ENCODE measurements at regions not wholly inside any gene's neighbourhood (a gene's known extent, or its start where the extent isn't known, plus 50 kb on each side); places are given as distances from the start of the nearest gene placed in this dataset.

DNA sequence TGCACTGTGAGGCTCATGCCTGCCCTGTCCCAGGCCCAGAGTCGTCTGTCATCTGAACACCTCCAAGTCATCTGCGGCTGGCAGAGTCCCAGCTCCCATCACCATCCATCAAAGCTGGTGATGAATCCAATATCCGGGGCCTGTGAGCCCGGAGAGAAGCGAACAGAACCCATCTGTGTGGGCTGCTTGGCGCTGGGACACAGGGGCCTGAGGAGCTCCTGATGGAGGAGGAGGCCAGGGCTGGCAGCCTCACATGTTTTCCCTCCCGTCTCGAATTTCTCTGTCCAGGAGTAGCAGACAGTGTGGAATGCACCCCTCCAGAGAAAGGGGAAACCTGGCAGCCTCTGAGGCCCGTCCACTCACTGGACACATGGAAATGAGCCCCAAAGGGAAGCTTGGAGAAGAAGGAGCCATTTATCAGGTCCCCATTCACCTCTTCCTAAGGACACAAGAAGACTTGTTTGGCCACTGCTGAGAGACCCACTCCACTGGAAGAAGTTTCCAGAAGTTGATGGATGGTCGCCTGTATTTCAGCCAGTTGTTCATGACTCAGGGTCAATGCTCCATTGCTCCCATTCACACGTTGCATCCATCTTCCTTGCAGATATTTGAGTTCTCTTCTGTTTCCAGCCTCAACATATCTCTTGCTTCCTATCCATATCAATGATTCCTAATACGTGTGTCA lies 307.5 kb upstream of the SULF2 start (continued):
- no peak for TF ChIP-seq JAZF1 (CRISPR knock-in tag; IDR thresholded peaks at IDR 0.05)
- no peak for TF ChIP-seq ZNF263 (CRISPR knock-in tag; IDR thresholded peaks at IDR 0.05; ENCODE audit: low read depth)
- TF ChIP-seq, protein P1, sequence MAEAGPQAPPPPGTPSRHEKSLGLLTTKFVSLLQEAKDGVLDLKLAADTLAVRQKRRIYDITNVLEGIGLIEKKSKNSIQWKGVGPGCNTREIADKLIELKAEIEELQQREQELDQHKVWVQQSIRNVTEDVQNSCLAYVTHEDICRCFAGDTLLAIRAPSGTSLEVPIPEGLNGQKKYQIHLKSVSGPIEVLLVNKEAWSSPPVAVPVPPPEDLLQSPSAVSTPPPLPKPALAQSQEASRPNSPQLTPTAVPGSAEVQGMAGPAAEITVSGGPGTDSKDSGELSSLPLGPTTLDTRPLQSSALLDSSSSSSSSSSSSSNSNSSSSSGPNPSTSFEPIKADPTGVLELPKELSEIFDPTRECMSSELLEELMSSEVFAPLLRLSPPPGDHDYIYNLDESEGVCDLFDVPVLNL (CRISPR knock-in tag; IDR thresholded peaks at IDR 0.05; ENCODE audit: borderline replicate concordance, low read depth): no peak
- TF ChIP-seq, protein P2, sequence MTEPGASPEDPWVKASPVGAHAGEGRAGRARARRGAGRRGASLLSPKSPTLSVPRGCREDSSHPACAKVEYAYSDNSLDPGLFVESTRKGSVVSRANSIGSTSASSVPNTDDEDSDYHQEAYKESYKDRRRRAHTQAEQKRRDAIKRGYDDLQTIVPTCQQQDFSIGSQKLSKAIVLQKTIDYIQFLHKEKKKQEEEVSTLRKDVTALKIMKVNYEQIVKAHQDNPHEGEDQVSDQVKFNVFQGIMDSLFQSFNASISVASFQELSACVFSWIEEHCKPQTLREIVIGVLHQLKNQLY (CRISPR knock-in tag; IDR thresholded peaks at IDR 0.05): no peak
- TF ChIP-seq NFE2L1 (CRISPR knock-in tag; IDR thresholded peaks at IDR 0.05): no peak
- TF ChIP-seq GTF2I (CRISPR knock-in tag; conservative IDR thresholded peaks at IDR 0.05): no peak
- no peak for TF ChIP-seq ZNF219 (CRISPR knock-in tag; IDR thresholded peaks at IDR 0.05; ENCODE audit: borderline replicate concordance)
- TF ChIP-seq FOXK1 (CRISPR knock-in tag; IDR thresholded peaks at IDR 0.05): no peak
- TF ChIP-seq, protein P3, sequence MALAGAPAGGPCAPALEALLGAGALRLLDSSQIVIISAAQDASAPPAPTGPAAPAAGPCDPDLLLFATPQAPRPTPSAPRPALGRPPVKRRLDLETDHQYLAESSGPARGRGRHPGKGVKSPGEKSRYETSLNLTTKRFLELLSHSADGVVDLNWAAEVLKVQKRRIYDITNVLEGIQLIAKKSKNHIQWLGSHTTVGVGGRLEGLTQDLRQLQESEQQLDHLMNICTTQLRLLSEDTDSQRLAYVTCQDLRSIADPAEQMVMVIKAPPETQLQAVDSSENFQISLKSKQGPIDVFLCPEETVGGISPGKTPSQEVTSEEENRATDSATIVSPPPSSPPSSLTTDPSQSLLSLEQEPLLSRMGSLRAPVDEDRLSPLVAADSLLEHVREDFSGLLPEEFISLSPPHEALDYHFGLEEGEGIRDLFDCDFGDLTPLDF (CRISPR knock-in tag; IDR thresholded peaks at IDR 0.05): no peak

DNA sequence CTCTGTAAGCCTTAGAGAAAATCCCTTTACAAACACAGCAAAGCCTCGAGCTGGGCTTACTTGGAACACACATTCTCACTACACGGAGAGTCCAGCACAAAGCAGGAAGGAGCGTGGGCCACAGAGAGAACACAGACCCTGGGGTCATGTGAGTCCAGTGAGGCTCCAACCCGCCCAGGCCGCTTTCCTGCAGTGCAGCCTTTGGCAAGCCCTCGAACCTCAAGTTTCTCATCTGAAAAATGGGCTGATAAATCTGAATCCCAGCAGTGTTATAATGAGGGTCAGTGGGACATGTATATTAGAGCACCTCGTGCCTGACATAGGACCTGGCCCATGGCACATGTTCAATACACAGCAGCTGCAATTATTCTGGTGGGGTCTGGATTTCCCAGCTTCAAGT lies 305.5 kb upstream of the SULF2 start:
- H3K27ac Mint-ChIP-seq: no peak overlapping the region
- TF ChIP-seq, protein P4, sequence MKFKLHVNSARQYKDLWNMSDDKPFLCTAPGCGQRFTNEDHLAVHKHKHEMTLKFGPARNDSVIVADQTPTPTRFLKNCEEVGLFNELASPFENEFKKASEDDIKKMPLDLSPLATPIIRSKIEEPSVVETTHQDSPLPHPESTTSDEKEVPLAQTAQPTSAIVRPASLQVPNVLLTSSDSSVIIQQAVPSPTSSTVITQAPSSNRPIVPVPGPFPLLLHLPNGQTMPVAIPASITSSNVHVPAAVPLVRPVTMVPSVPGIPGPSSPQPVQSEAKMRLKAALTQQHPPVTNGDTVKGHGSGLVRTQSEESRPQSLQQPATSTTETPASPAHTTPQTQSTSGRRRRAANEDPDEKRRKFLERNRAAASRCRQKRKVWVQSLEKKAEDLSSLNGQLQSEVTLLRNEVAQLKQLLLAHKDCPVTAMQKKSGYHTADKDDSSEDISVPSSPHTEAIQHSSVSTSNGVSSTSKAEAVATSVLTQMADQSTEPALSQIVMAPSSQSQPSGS (CRISPR knock-in tag; IDR thresholded peaks at IDR 0.05; ENCODE audit: borderline replicate concordance, low read depth): no peak
- TF ChIP-seq, protein P5, sequence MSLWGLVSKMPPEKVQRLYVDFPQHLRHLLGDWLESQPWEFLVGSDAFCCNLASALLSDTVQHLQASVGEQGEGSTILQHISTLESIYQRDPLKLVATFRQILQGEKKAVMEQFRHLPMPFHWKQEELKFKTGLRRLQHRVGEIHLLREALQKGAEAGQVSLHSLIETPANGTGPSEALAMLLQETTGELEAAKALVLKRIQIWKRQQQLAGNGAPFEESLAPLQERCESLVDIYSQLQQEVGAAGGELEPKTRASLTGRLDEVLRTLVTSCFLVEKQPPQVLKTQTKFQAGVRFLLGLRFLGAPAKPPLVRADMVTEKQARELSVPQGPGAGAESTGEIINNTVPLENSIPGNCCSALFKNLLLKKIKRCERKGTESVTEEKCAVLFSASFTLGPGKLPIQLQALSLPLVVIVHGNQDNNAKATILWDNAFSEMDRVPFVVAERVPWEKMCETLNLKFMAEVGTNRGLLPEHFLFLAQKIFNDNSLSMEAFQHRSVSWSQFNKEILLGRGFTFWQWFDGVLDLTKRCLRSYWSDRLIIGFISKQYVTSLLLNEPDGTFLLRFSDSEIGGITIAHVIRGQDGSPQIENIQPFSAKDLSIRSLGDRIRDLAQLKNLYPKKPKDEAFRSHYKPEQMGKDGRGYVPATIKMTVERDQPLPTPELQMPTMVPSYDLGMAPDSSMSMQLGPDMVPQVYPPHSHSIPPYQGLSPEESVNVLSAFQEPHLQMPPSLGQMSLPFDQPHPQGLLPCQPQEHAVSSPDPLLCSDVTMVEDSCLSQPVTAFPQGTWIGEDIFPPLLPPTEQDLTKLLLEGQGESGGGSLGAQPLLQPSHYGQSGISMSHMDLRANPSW (CRISPR knock-in tag; conservative IDR thresholded peaks at IDR 0.05; ENCODE audit: low read depth): no peak
- TF ChIP-seq, protein P6, sequence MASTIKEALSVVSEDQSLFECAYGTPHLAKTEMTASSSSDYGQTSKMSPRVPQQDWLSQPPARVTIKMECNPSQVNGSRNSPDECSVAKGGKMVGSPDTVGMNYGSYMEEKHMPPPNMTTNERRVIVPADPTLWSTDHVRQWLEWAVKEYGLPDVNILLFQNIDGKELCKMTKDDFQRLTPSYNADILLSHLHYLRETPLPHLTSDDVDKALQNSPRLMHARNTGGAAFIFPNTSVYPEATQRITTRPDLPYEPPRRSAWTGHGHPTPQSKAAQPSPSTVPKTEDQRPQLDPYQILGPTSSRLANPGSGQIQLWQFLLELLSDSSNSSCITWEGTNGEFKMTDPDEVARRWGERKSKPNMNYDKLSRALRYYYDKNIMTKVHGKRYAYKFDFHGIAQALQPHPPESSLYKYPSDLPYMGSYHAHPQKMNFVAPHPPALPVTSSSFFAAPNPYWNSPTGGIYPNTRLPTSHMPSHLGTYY (CRISPR knock-in tag; IDR thresholded peaks at IDR 0.05): no peak
- TF ChIP-seq EMX1 (CRISPR knock-in tag; IDR thresholded peaks at IDR 0.05) (no peak), JAZF1 (CRISPR knock-in tag; IDR thresholded peaks at IDR 0.05) (no peak), ZNF263 (CRISPR knock-in tag; IDR thresholded peaks at IDR 0.05; ENCODE audit: low read depth) (no peak), JUN (CRISPR knock-in tag; IDR thresholded peaks at IDR 0.05) (no peak), ZNF121 (CRISPR knock-in tag; IDR thresholded peaks at IDR 0.05) (no peak), ZNF219 (CRISPR knock-in tag; IDR thresholded peaks at IDR 0.05; ENCODE audit: borderline replicate concordance) (no peak), IRF2 (CRISPR knock-in tag; IDR thresholded peaks at IDR 0.05; ENCODE audit: borderline replicate concordance, low read depth) (no peak), ZNF232 (CRISPR knock-in tag; IDR thresholded peaks at IDR 0.05) (no peak)
- TF ChIP-seq, protein P7, sequence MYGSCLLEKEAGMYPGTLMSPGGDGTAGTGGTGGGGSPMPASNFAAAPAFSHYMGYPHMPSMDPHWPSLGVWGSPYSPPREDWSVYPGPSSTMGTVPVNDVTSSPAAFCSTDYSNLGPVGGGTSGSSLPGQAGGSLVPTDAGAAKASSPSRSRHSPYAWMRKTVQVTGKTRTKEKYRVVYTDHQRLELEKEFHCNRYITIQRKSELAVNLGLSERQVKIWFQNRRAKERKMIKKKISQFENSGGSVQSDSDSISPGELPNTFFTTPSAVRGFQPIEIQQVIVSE (CRISPR knock-in tag; IDR thresholded peaks at IDR 0.05; ENCODE audit: borderline replicate concordance): no peak
- TF ChIP-seq, protein P3 (CRISPR knock-in tag; IDR thresholded peaks at IDR 0.05): no peak
- TF ChIP-seq, protein P8, sequence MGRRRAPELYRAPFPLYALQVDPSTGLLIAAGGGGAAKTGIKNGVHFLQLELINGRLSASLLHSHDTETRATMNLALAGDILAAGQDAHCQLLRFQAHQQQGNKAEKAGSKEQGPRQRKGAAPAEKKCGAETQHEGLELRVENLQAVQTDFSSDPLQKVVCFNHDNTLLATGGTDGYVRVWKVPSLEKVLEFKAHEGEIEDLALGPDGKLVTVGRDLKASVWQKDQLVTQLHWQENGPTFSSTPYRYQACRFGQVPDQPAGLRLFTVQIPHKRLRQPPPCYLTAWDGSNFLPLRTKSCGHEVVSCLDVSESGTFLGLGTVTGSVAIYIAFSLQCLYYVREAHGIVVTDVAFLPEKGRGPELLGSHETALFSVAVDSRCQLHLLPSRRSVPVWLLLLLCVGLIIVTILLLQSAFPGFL (CRISPR knock-in tag; IDR thresholded peaks at IDR 0.05; ENCODE audit: borderline replicate concordance): no peak
- TF ChIP-seq, protein P9, sequence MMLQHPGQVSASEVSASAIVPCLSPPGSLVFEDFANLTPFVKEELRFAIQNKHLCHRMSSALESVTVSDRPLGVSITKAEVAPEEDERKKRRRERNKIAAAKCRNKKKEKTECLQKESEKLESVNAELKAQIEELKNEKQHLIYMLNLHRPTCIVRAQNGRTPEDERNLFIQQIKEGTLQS (CRISPR knock-in tag; conservative IDR thresholded peaks at IDR 0.05): no peak
- TF ChIP-seq, protein P10, sequence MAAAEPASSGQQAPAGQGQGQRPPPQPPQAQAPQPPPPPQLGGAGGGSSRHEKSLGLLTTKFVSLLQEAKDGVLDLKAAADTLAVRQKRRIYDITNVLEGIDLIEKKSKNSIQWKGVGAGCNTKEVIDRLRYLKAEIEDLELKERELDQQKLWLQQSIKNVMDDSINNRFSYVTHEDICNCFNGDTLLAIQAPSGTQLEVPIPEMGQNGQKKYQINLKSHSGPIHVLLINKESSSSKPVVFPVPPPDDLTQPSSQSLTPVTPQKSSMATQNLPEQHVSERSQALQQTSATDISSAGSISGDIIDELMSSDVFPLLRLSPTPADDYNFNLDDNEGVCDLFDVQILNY (CRISPR knock-in tag; IDR thresholded peaks at IDR 0.05): no peak

More for the DNA sequence above, 305.5 kb upstream of the SULF2 start:
- Mint-ChIP-seq H3K4me3 (no peak overlapping the region), H3K27me3 (ENCODE audit: low read depth) (peaks cover 3% of the 10 kb centered on the region; the same call in 1 of the 2 replicates), H3K36me3 (no peaks in the 10 kb centered on the region), H3K4me1 (no peaks in the 10 kb centered on the region), H3K9me3 (peaks cover 17% of the 10 kb centered on the region)
- DNase-seq (ENCODE audit: low spot score) (no peak), ATAC-seq (no peak)
- ChIA-PET CTCF (no interaction called here), POLR2A (no interaction called here)
